IMR-90 (cell line): ENCODE measurements at regions not wholly inside any gene's neighbourhood (a gene's known extent, or its start where the extent isn't known, plus 50 kb on each side); places are given as distances from the start of the nearest gene placed in this dataset.

Source experiments
- ATAC-seq: fragments of 200-7000 bp; cut with Tn5 transposase; 2 replicates; pipeline ENCODE4 v1.9.1; 2020; ENCODE audit warnings: low read depth, mild to moderate bottlenecking, moderate library complexity
- BruUV-seq: library from RNA; stranded (reverse); fragments of 400-500 nt; replicated peaks from 2 replicates; lab custom pipeline; 2021; lab: Mats Ljungman, UMichigan
- CTCF ChIA-PET: fragments of 300-600 bp; formaldehyde crosslinking; extraction: SDS; loops from one replicate; lab custom pipeline; 2021; ENCODE audit warnings: antibody characterized with exemption; lab: Yijun Ruan, JAX
- POLR2A ChIA-PET: fragments of 300-600 bp; sonication (Branson Sonifier 250); formaldehyde crosslinking; loops from one replicate; lab custom pipeline; 2022; ENCODE audit warnings: antibody characterized with exemption; ENCODE audit not compliant: unreplicated experiment; lab: Charles Lee
- DNase-seq: peaks from one replicate; pipeline ENCODE4 v3.0.0; 2013
- H2AFZ ChIP-seq: replicated peaks from 2 replicates; pipeline ENCODE3; 2013; ENCODE audit warnings: low read length, mild to moderate bottlenecking; ENCODE audit not compliant: poor library complexity
- H2AK5ac ChIP-seq: 2 replicates; pipeline ENCODE4 v1.6.1; 2013; ENCODE audit warnings: low read depth, low read length, inconsistent platforms
- H2AK9ac ChIP-seq: replicated peaks from 2 replicates; pipeline ENCODE3; 2013; ENCODE audit warnings: mild to moderate bottlenecking, low read depth, low read length, moderate library complexity; ENCODE audit not compliant: poor library complexity
- H2BK120ac ChIP-seq: 2 replicates; pipeline ENCODE4 v1.6.1; 2013; ENCODE audit warnings: low read depth, low read length, inconsistent platforms
- H2BK15ac ChIP-seq: 3 replicates; pipeline ENCODE4 v1.6.1; 2013; ENCODE audit warnings: low read depth, low read length, inconsistent platforms
- H2BK20ac ChIP-seq: 2 replicates; pipeline ENCODE4 v1.6.1; 2013; ENCODE audit warnings: low read depth, mild to moderate bottlenecking, inconsistent platforms, low read length, moderate library complexity
- H2BK5ac ChIP-seq: 2 replicates; pipeline ENCODE4 v1.6.1; 2013; ENCODE audit warnings: mild to moderate bottlenecking, low read depth, low read length, inconsistent platforms; ENCODE audit not compliant: poor library complexity, severe bottlenecking
- H3K14ac ChIP-seq: replicated peaks from 2 replicates; pipeline ENCODE4 v1.6.1; 2013; ENCODE audit warnings: low read depth, low read length, inconsistent platforms
- H3K18ac ChIP-seq: 2 replicates; pipeline ENCODE4 v1.6.1; 2013; ENCODE audit warnings: low read depth, low read length, control low read depth
- H3K23ac ChIP-seq: 2 replicates; pipeline ENCODE4 v1.6.1; 2013; ENCODE audit warnings: low read depth, low read length, inconsistent platforms
- H3K27ac ChIP-seq: 2 replicates; pipeline ENCODE4 v1.5.1; 2013; ENCODE audit warnings: mild to moderate bottlenecking, control low read depth, low read length; ENCODE audit not compliant: insufficient read depth
- H3K27me3 ChIP-seq: 2 replicates; pipeline ENCODE4 v1.6.1; 2013; ENCODE audit warnings: low read length; ENCODE audit not compliant: control insufficient read depth, insufficient read depth
- H3K36me3 ChIP-seq: 2 replicates; pipeline ENCODE4 v1.6.1; 2013; ENCODE audit warnings: low read length, mixed read lengths; ENCODE audit not compliant: control insufficient read depth, insufficient read depth
- H3K4ac ChIP-seq: 2 replicates; pipeline ENCODE4 v1.6.1; 2013; ENCODE audit warnings: low read depth, low read length, inconsistent platforms
- H3K4me1 ChIP-seq: 2 replicates; pipeline ENCODE4 v1.6.1; 2013; ENCODE audit warnings: low read length, mixed read lengths; ENCODE audit not compliant: control insufficient read depth, insufficient read depth
- H3K4me2 ChIP-seq: 2 replicates; pipeline ENCODE4 v1.6.1; 2013; ENCODE audit warnings: low read depth, mild to moderate bottlenecking, control low read depth, low read length, moderate library complexity
- H3K4me3 ChIP-seq: 2 replicates; pipeline ENCODE4 v1.5.1; 2013; ENCODE audit warnings: low read depth, mild to moderate bottlenecking, control low read depth, low read length, moderate library complexity; ENCODE audit not compliant: insufficient read depth
- H3K56ac ChIP-seq: 2 replicates; pipeline ENCODE4 v1.6.1; 2013; ENCODE audit warnings: low read length, inconsistent platforms; ENCODE audit not compliant: insufficient read depth; ENCODE audit errors: extremely low read depth
- H3K79me1 ChIP-seq, 2 experiments: 2 replicates each; pipeline ENCODE4 v1.6.1; 2013; ENCODE audit warnings: low read length in 2 of 2, inconsistent platforms in 1 of 2, low read depth in 1 of 2
- H3K9ac ChIP-seq: 2 replicates; pipeline ENCODE4 v1.6.1; 2013; ENCODE audit warnings: low read depth, low read length, control low read depth
- H3K9me1 ChIP-seq: 2 replicates; pipeline ENCODE4 v1.6.1; 2013; ENCODE audit warnings: low read length, inconsistent platforms; ENCODE audit not compliant: insufficient read depth
- H3K9me3 ChIP-seq: 2 replicates; pipeline ENCODE4 v1.6.1; 2013; ENCODE audit warnings: low read length; ENCODE audit not compliant: control insufficient read depth, insufficient read depth
- H4K20me1 ChIP-seq: 2 replicates; pipeline ENCODE4 v1.6.1; 2013; ENCODE audit warnings: low read length, inconsistent platforms; ENCODE audit not compliant: insufficient read depth
- H4K5ac ChIP-seq: 2 replicates; pipeline ENCODE4 v1.6.1; 2013; ENCODE audit warnings: mild to moderate bottlenecking, low read depth, low read length, control low read depth
- H4K8ac ChIP-seq, 2 experiments: 2 replicates each; pipeline ENCODE4 v1.6.1; 2013; ENCODE audit warnings: low read depth in 2 of 2, low read length in 2 of 2, control low read depth in 1 of 2, inconsistent platforms in 1 of 2
- H4K91ac ChIP-seq: 2 replicates; pipeline ENCODE4 v1.6.1; 2013; ENCODE audit warnings: low read depth, low read length, inconsistent platforms; ENCODE audit not compliant: insufficient read depth
- BHLHE40 ChIP-seq: fragments of 150-350 bp; IDR thresholded peaks from 2 replicates; pipeline ENCODE4 v1.6.1; 2016; ENCODE audit warnings: mild to moderate bottlenecking, low read depth, low read length
- CEBPB ChIP-seq: IDR thresholded peaks from 2 replicates; pipeline ENCODE4 v1.6.1; 2012; ENCODE audit warnings: low read depth, low read length, improper control_type of control experiment
- CHD1 ChIP-seq: IDR thresholded peaks from 2 replicates; pipeline ENCODE4 v1.6.1; 2012; ENCODE audit warnings: low read depth, low read length, improper control_type of control experiment
- FOS ChIP-seq: fragments of 150-350 bp; IDR thresholded peaks from 2 replicates; pipeline ENCODE4 v1.6.1; 2016; ENCODE audit warnings: low read depth, low read length
- MAFK ChIP-seq: IDR thresholded peaks from 2 replicates; pipeline ENCODE4 v1.6.1; 2012; ENCODE audit warnings: low read depth, low read length, improper control_type of control experiment
- MAZ ChIP-seq: IDR thresholded peaks from 2 replicates; pipeline ENCODE4 v1.6.1; 2012; ENCODE audit warnings: low read depth, mild to moderate bottlenecking, low read length, improper control_type of control experiment, moderate library complexity, borderline replicate concordance
- MXI1 ChIP-seq: IDR thresholded peaks from 2 replicates; pipeline ENCODE4 v1.6.1; 2012; ENCODE audit warnings: low read depth, mild to moderate bottlenecking, low read length, moderate library complexity, borderline replicate concordance
- NFE2L2 ChIP-seq: fragments of 150-350 bp; IDR thresholded peaks from 2 replicates; pipeline ENCODE4 v1.6.1; 2016; ENCODE audit warnings: low read depth, mild to moderate bottlenecking, low read length
- POLR2A ChIP-seq: IDR thresholded peaks from 2 replicates; pipeline ENCODE4 v1.6.1; 2012; ENCODE audit warnings: mild to moderate bottlenecking, low read depth, low read length
- RAD21 ChIP-seq: IDR thresholded peaks from 2 replicates; pipeline ENCODE4 v1.6.1; 2012; ENCODE audit warnings: low read length, improper control_type of control experiment
- RCOR1 ChIP-seq: IDR thresholded peaks from 2 replicates; pipeline ENCODE4 v1.6.1; 2012; ENCODE audit warnings: mild to moderate bottlenecking, low read length, improper control_type of control experiment; ENCODE audit not compliant: insufficient replicate concordance
- RFX5 ChIP-seq: IDR thresholded peaks from 2 replicates; pipeline ENCODE4 v1.8.0; 2012; ENCODE audit warnings: low read depth, mild to moderate bottlenecking, low read length, moderate library complexity
- SMC3 ChIP-seq: fragments of 150-350 bp; IDR thresholded peaks from 2 replicates; pipeline ENCODE4 v1.6.1; 2016; ENCODE audit warnings: low read depth, mild to moderate bottlenecking, antibody characterized with exemption, low read length, moderate library complexity
- WGBS, 2 experiments: methylation state at CpG; one replicate each; pipeline versions ENCODE4 v1.1.5 to v1.1.7; 2013; ENCODE audit warnings: missing lambda C conversion rate in 2 of 2; ENCODE audit not compliant: insufficient read length in 1 of 2; ENCODE audit errors: extremely low coverage in 2 of 2; 5-methylcytosine and 5-hydroxymethylcytosine counted together
- dilution Hi-C: fragments of 300-500 bp; cut with HindIII; formaldehyde crosslinking; loops from one replicate; pipeline ENCODE4 v1.14.3; 2018; ENCODE audit warnings: low sequenced_read_pairs; ENCODE audit not compliant: unreplicated experiment
- in situ Hi-C: fragments of 300-500 bp; cut with MboI; formaldehyde crosslinking; loops from 3 replicates; pipeline ENCODE4 v1.14.3; 2019; ENCODE audit warnings: low sequenced_read_pairs, inconsistent platforms, mixed read lengths
- intact Hi-C: fragments of 100-400 bp; cut with micrococcal nuclease; formaldehyde crosslinking; loops from 2 replicates; pipeline ENCODE4 v1.10.0; 2022
- TF ChIP-seq, protein P1 (sequence below): conservative IDR thresholded peaks from 2 replicates; pipeline ENCODE4 v1.5.1; 2012; ENCODE audit warnings: mild to moderate bottlenecking, low read depth, low read length, improper control_type of control experiment
- TF ChIP-seq, protein P2 (sequence below): fragments of 150-350 bp; IDR thresholded peaks from 2 replicates; pipeline ENCODE4 v1.6.1; 2017; ENCODE audit warnings: mild to moderate bottlenecking, antibody characterized with exemption, low read length, low read depth
- TF ChIP-seq, protein P3 (sequence below): fragments of 150-350 bp; IDR thresholded peaks from 2 replicates; pipeline ENCODE4 v1.6.1; 2016; ENCODE audit warnings: low read depth, mild to moderate bottlenecking, low read length, moderate library complexity, borderline replicate concordance

DNA sequence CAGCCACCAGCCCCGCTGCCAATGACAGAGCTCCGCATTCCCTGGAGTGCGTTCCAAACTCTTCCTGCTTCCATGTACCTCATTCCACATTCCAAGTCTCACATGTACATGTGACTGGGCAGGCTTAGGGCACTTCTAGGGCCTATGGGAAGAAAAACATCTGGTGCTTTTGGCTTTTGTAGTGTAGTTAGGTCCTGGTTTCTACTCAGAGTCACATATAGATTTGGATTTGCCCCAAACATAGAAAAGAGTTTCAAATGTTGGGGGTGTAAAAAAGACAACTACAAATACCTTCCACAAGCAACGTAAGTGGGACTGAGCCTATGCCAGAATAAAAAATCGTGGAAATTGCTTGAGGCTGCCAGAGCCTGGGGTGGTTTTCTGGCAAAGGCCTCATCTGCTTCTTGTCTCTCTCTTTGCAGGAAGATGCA lies 84.1 kb downstream of the ZNF467 start:
- H3K14ac ChIP-seq: no peak overlapping the region
- no peaks in the 10 kb centered on the region for H4K20me1 ChIP-seq
- no peak overlapping the region for H3K9ac ChIP-seq
- H3K23ac ChIP-seq: no peak overlapping the region
- H2BK20ac ChIP-seq: no peak overlapping the region
- ChIA-PET POLR2A (no interaction called here), CTCF (no interaction called here)
- dilution Hi-C loops: no loop called here
- TF ChIP-seq MXI1 (no peak), RCOR1 (no peak), CHD1 (no peak), POLR2A (no peak), CEBPB (no peak), FOS (no peak), SMC3 (no peak), MAZ (no peak), RFX5 (no peak), MAFK (no peak), BHLHE40 (no peak), RAD21 (no peak), NFE2L2 (no peak)
- TF ChIP-seq, protein P1, sequence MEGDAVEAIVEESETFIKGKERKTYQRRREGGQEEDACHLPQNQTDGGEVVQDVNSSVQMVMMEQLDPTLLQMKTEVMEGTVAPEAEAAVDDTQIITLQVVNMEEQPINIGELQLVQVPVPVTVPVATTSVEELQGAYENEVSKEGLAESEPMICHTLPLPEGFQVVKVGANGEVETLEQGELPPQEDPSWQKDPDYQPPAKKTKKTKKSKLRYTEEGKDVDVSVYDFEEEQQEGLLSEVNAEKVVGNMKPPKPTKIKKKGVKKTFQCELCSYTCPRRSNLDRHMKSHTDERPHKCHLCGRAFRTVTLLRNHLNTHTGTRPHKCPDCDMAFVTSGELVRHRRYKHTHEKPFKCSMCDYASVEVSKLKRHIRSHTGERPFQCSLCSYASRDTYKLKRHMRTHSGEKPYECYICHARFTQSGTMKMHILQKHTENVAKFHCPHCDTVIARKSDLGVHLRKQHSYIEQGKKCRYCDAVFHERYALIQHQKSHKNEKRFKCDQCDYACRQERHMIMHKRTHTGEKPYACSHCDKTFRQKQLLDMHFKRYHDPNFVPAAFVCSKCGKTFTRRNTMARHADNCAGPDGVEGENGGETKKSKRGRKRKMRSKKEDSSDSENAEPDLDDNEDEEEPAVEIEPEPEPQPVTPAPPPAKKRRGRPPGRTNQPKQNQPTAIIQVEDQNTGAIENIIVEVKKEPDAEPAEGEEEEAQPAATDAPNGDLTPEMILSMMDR: no peak
- TF ChIP-seq, protein P2, sequence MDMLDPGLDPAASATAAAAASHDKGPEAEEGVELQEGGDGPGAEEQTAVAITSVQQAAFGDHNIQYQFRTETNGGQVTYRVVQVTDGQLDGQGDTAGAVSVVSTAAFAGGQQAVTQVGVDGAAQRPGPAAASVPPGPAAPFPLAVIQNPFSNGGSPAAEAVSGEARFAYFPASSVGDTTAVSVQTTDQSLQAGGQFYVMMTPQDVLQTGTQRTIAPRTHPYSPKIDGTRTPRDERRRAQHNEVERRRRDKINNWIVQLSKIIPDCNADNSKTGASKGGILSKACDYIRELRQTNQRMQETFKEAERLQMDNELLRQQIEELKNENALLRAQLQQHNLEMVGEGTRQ: no peak
- TF ChIP-seq, protein P3, sequence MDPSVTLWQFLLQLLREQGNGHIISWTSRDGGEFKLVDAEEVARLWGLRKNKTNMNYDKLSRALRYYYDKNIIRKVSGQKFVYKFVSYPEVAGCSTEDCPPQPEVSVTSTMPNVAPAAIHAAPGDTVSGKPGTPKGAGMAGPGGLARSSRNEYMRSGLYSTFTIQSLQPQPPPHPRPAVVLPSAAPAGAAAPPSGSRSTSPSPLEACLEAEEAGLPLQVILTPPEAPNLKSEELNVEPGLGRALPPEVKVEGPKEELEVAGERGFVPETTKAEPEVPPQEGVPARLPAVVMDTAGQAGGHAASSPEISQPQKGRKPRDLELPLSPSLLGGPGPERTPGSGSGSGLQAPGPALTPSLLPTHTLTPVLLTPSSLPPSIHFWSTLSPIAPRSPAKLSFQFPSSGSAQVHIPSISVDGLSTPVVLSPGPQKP: no peak
- no peak overlapping the region for H3K4me2 ChIP-seq
- H4K5ac ChIP-seq: no peak overlapping the region
- no peak overlapping the region for H2BK15ac ChIP-seq
- H3K27me3 ChIP-seq: peaks cover 11% of the 10 kb centered on the region
- H3K9me3 ChIP-seq: peaks cover 2% of the 10 kb centered on the region; the same call in 1 of the 2 replicates
- BruUV-seq: no TSS peak
- in situ Hi-C loops: no loop called here
- H2BK5ac ChIP-seq: no peak overlapping the region
- no peak for ATAC-seq
- DNase-seq: no peak
- no peak overlapping the region for H2AK9ac ChIP-seq
- H3K18ac ChIP-seq: no peak overlapping the region
- H3K4me3 ChIP-seq: no peak overlapping the region
- no peaks in the 10 kb centered on the region; the same call in 1 of the 2 replicates for H3K9me1 ChIP-seq
- H3K4me1 ChIP-seq: no peaks in the 10 kb centered on the region
- no peak overlapping the region for H4K91ac ChIP-seq
- no peaks in the 10 kb centered on the region for H3K36me3 ChIP-seq
- WGBS, 2 experiments: no CpG with 5 or more reads among the region's 5 CpGs
- no peak overlapping the region for H2BK120ac ChIP-seq
- no peak overlapping the region for H4K8ac ChIP-seq
- H2AFZ ChIP-seq: no peak overlapping the region
- no peak overlapping the region for H3K27ac ChIP-seq
- intact Hi-C loops: no loop called here
- no peak overlapping the region for H2AK5ac ChIP-seq
- no peaks in the 10 kb centered on the region for H3K79me1 ChIP-seq
- H3K56ac ChIP-seq: no peak overlapping the region
- no peak overlapping the region for H3K4ac ChIP-seq
